ENCODE measurements at regions not wholly inside any gene's neighbourhood (a gene's known extent, or its start where the extent isn't known, plus 50 kb on each side); places are given as distances from the start of the nearest gene placed in this dataset.

- TF ChIP-seq CTCF (IDR thresholded peaks at IDR 0.05; ENCODE audit: low read depth, low read length, missing input control) (no peak), MAX (IDR thresholded peaks at IDR 0.05) (no peak)
Observed at GRCh38 chr10:128684215-128684614, 558.0 kb upstream of the MKI67 start.

Data from liver (tissue), 2 donors.